ENCODE measurements at regions not wholly inside any gene's neighbourhood (a gene's known extent, or its start where the extent isn't known, plus 50 kb on each side); places are given as distances from the start of the nearest gene placed in this dataset.
A peak's percentile ranks its signal among the peaks of the same experiment; 100 is the strongest.

DNA sequence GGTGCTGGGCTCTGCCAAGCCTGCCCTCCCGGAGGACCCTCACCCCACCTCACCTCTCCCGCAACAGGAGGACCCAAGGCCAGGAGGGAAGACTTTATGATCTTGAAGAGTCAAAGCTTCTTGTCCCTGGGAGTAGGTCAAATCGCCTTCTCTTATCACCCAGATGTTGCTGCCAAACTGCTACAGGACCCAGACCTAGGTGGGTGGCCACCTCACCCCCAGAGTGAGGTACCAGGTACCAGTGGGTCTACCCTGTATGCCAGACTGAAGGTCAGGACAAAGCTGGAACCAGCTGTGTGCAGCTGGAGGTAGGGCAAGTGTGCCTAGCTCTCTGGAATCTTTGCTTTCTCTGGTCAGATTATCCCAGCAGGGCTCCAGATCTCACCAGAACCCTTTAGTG, 197.2 kb downstream of the ZFP36L2 start:
- H3K4me3 ChIP-seq (ENCODE audit: control insufficient read depth, low read depth, low read length) = no peak overlapping the region
- DNase-seq (ENCODE audit: low read depth) = no peak
- TF ChIP-seq, protein P1, sequence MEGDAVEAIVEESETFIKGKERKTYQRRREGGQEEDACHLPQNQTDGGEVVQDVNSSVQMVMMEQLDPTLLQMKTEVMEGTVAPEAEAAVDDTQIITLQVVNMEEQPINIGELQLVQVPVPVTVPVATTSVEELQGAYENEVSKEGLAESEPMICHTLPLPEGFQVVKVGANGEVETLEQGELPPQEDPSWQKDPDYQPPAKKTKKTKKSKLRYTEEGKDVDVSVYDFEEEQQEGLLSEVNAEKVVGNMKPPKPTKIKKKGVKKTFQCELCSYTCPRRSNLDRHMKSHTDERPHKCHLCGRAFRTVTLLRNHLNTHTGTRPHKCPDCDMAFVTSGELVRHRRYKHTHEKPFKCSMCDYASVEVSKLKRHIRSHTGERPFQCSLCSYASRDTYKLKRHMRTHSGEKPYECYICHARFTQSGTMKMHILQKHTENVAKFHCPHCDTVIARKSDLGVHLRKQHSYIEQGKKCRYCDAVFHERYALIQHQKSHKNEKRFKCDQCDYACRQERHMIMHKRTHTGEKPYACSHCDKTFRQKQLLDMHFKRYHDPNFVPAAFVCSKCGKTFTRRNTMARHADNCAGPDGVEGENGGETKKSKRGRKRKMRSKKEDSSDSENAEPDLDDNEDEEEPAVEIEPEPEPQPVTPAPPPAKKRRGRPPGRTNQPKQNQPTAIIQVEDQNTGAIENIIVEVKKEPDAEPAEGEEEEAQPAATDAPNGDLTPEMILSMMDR (conservative IDR thresholded peaks at IDR 0.05; ENCODE audit: control insufficient read depth, insufficient read depth, low read depth, low read length) = no peak

GRCh38 chr2:43028188-43028587, 198.2 kb downstream of the ZFP36L2 start:
- TF ChIP-seq, protein P1 (conservative IDR thresholded peaks at IDR 0.05; ENCODE audit: control insufficient read depth, insufficient read depth, low read depth, low read length) = no peak
- no peak for DNase-seq (ENCODE audit: low read depth)
- no peak overlapping the region for H3K4me3 ChIP-seq (ENCODE audit: control insufficient read depth, low read depth, low read length)

DNA sequence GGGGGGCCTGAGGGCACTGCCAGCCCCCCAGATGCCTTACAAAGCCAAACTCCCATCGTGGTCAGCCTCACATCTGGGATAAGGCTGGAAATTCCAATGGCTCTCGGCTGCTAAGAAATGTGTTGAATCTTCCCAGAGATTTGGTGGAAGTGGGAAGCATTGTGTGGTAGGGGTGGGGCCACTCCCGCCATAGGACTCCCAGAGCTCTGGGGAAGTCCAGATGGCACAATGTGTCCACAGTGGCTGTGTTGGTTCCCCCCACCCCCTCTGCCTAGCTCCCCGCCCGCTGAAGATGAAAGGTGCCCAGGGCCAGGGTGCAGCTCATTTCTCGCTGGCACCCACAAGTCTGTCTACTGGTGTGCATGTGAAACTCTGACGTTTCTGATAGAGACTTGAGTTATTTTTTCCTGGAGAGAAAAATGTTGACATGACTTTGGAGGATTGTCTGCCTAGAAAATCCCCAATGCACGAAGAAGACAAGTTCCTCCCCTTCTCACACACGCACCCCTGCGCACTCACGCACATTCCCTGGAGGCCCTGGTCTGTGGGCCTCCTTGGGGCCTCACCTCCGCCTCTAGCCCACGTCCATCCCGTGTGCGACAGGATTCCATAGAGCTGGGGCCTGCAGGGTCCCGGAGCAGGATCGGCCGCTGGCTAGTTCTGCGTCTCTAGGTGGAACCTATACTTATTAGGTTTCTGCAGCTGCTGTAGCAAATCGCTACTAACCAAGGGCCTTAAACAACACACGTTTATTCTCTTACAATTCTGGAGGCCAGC, 199.1 kb downstream of the ZFP36L2 start:
- no peak for DNase-seq (ENCODE audit: low read depth)
- TF ChIP-seq, protein P1 (conservative IDR thresholded peaks at IDR 0.05; ENCODE audit: control insufficient read depth, insufficient read depth, low read depth, low read length) = no peak

GRCh38 chr2:43026426-43027096, 199.8 kb downstream of the ZFP36L2 start:
- TF ChIP-seq, protein P1 (conservative IDR thresholded peaks at IDR 0.05; ENCODE audit: control insufficient read depth, insufficient read depth, low read depth, low read length) = no peak
- H3K4me3 ChIP-seq (ENCODE audit: control insufficient read depth, low read depth, low read length) = no peak overlapping the region
- DNase-seq (ENCODE audit: low read depth) = no peak

More for the DNA sequence above, 199.1 kb downstream of the ZFP36L2 start:
- no peak overlapping the region for H3K4me3 ChIP-seq (ENCODE audit: control insufficient read depth, low read depth, low read length)

DNA sequence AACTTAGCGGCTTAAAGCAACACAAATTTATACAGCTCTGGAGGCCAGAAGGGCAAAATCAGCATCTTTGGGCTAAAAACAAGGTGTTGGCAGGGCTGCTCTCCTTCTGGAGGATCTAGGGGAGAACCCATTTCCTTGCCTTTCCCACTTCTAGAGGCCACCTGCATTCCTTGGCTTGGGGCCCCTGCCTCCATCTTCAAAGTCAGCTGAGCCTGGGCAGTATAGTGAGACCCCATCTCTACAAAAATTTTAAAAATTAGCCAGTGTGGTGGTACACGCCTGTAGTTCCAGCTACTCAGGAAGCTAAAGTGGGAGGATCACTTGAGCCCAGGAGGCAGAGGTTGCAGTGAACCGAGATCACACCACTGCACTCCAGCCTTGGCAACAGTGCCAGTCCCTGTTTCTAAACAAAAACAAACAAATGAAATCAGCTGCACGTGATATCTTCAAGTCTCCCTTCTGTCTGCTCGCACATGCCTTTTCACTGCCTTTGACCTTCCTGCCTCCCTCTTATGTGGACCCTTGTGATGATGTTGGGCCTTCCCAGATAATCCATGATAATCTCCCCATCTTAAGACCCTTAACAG, 200.6 kb downstream of the ZFP36L2 start:
- no peak for DNase-seq (ENCODE audit: low read depth)
- TF ChIP-seq, protein P1 (conservative IDR thresholded peaks at IDR 0.05; ENCODE audit: control insufficient read depth, insufficient read depth, low read depth, low read length) = no peak
- no peak overlapping the region for H3K4me3 ChIP-seq (ENCODE audit: control insufficient read depth, low read depth, low read length)

DNA sequence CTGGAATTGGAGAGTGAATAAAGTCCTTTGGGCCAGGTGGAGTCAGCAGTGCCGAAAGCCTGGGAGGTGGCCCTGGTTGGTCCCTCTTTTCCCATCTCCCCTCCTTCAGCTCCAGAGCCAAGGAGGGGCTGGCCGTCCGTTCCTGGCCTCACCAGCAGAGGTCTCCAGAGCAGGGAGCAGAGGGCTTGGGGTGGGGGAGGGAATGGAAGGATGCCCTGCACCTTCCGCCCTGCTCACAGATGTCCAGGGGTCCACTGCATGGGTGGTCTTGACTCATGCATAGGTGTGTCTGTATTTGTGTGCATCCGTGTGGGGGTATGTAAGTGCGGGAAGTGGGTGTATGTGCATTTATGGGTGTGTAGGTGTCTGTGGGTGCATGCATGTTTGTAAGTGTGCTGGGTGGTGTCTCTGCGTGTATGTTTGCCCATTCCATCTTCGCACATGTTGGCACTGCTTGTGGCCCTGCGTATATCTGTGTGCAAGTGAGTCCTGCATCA, 201.8 kb downstream of the ZFP36L2 start:
- DNase-seq (ENCODE audit: low read depth) = peak; percentile 64
- H3K4me3 ChIP-seq (ENCODE audit: control insufficient read depth, low read depth, low read length) = no peak overlapping the region
- TF ChIP-seq, protein P1 (conservative IDR thresholded peaks at IDR 0.05; ENCODE audit: control insufficient read depth, insufficient read depth, low read depth, low read length) = peak; percentile 94

Measured in fibroblast of mammary gland (primary cell).